ENCODE measurements at regions not wholly inside any gene's neighbourhood (a gene's known extent, or its start where the extent isn't known, plus 50 kb on each side); places are given as distances from the start of the nearest gene placed in this dataset.

- in situ Hi-C loops (cut with HindIII; ENCODE audit: low sequenced_read_pairs): no loop called here
- no peak for DNase-seq (ENCODE audit: low read depth, low spot score)
- no peak for TF ChIP-seq CTCF (IDR thresholded peaks at IDR 0.05; ENCODE audit: low read depth, low read length)
- H3K4me3 ChIP-seq (ENCODE audit: low read depth, low read length): no peak overlapping the region
These were observed 720.6 kb downstream of the EFNB2 start for GRCh38 chr13:105814902-105815250.

- in situ Hi-C loops (cut with HindIII; ENCODE audit: low sequenced_read_pairs): no loop called here
- DNase-seq (ENCODE audit: low read depth, low spot score): no peak
- no peak for TF ChIP-seq CTCF (IDR thresholded peaks at IDR 0.05; ENCODE audit: low read depth, low read length)
- no peak overlapping the region for H3K4me3 ChIP-seq (ENCODE audit: low read depth, low read length)
These were observed 721.1 kb downstream of the EFNB2 start for GRCh38 chr13:105814219-105814901.

GRCh38 chr13:105806628-105806920 lies 728.9 kb downstream of the EFNB2 start:
- H3K4me3 ChIP-seq (ENCODE audit: low read depth, low read length): no peak overlapping the region
- peak; percentile 62 for DNase-seq (ENCODE audit: low read depth, low spot score)
- no peak for TF ChIP-seq CTCF (IDR thresholded peaks at IDR 0.05; ENCODE audit: low read depth, low read length)
- in situ Hi-C loops (cut with HindIII; ENCODE audit: low sequenced_read_pairs): no loop called here

- no peak overlapping the region for H3K4me3 ChIP-seq (ENCODE audit: low read depth, low read length)
- no peak for DNase-seq (ENCODE audit: low read depth, low spot score)
- TF ChIP-seq CTCF (IDR thresholded peaks at IDR 0.05; ENCODE audit: low read depth, low read length): no peak
- in situ Hi-C loops (cut with HindIII; ENCODE audit: low sequenced_read_pairs): no loop called here
These were observed 729.4 kb downstream of the EFNB2 start for GRCh38 chr13:105805892-105806627.

- in situ Hi-C loops (cut with HindIII; ENCODE audit: low sequenced_read_pairs): no loop called here
- TF ChIP-seq CTCF (IDR thresholded peaks at IDR 0.05; ENCODE audit: low read depth, low read length): no peak
- peak; percentile 83 for DNase-seq (ENCODE audit: low read depth, low spot score)
- H3K4me3 ChIP-seq (ENCODE audit: low read depth, low read length): no peak overlapping the region
These were observed 730.8 kb downstream of the EFNB2 start for GRCh38 chr13:105804561-105805190.

- no peak overlapping the region for H3K4me3 ChIP-seq (ENCODE audit: low read depth, low read length)
- in situ Hi-C loops (cut with HindIII; ENCODE audit: low sequenced_read_pairs): no loop called here
- no peak for DNase-seq (ENCODE audit: low read depth, low spot score)
- no peak for TF ChIP-seq CTCF (IDR thresholded peaks at IDR 0.05; ENCODE audit: low read depth, low read length)
These were observed 736.3 kb downstream of the EFNB2 start for GRCh38 chr13:105799155-105799554.

All from astrocyte of the spinal cord (primary cell).